Fibroblast of upper back skin (primary cell): ENCODE measurements at regions not wholly inside any gene's neighbourhood (a gene's known extent, or its start where the extent isn't known, plus 50 kb on each side); places are given as distances from the start of the nearest gene placed in this dataset.
A peak's percentile ranks its signal among the peaks of the same experiment; 100 is the strongest.
"Not testable (repeated sequence)": the region's sequence is repeated elsewhere in the genome, so short reads cannot be mapped to it uniquely, and the experiment has no call there.

ENCODE experiments used
- DNase-seq: peaks from one replicate; pipeline ENCODE4 v3.0.0-alpha.2; 2013

- no peak for DNase-seq
Measured at GRCh38 chr13:87368639-87369038, 302.5 kb upstream of the SLITRK5 start.

- DNase-seq = no peak
Measured at GRCh38 chr13:87376081-87376480, 295.1 kb upstream of the SLITRK5 start.

DNA sequence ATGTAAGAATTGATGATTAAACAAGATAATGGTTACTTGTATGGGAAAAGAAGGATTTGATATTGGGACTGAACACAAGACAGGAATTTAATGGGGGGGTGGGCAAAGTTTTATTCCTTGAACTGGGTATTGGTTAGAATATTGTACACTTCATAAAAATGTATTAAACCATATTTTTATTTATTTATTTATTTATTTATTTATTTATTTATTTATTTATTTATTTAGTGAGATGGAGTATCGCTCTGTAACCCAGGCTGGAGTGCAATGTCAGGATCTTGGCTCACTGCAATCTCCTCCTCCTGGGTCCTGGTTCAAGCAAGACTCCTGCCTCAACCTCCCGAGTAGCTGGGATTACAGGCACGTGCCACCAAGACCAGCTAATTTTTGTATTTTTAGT, 287.1 kb upstream of the SLITRK5 start:
- no peak for DNase-seq

DNA sequence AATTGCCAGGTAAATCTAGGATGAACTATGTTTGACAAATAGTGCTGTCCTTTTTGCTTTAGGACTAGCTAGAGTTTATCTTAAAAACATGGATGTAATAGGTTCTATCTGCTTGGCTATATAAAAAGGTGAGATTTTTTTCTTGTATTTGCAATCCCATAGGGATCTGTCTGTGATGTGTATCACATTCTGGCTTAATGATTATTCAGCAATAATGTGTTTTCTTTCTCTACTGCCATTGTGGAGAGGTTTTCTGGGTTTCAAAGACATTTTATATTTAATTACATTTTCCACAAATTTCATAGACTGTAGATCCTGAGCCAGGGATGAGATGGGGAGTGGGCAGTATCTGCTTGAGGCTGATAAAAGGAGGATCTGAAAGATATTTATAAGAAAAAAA, 277.8 kb upstream of the SLITRK5 start:
- no peak for DNase-seq

DNA sequence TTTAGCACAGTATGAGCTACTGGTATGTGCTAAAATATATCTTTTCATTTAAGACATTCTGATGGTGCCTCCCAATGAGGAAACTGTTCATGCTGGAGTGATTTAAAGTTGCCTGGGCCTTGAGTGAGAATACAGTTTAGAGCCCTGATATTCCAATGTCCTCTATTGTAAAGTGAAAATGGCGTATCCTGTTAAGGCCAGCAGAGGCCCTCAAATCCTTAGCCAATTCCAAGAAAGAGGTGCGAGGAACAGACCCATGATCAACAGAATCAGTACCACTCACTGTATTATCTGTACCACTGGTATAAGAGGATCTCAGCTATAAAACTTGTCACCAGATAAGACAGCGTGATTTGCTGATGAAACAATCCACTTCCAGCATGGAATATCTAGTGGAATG, 273.1 kb upstream of the SLITRK5 start:
- no peak for DNase-seq

DNA sequence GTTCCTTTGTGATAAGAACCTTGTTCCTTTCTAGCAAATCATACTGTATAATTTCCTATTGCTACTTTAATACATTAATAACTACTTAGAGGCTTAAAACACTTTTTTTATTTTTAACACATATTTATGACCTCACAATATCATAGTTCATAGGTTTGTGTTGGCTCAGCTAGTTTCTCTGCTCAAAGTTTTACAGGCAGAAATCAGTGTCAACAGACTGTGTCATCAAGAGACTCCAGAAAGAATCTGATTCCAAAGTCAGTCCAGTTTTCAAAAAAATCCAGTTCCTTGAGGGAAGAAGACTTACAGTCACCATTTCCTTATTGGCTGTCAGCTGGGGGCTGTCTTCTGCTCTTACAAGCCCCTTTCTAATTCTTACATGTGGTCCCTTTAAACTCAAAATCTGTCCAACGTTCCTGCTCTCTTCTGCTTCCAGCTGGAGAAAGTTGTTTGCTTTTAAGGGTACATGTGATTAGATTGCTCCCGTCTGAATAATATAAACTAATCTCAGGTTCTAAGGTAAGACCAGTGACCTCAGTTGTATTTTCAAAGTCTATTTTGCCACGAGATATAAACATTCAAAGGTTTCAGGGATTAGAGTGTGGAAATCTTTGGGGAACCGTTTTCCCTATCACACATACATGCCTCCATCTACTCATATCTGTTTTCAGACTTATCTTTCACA, 267.3 kb upstream of the SLITRK5 start:
- no peak for DNase-seq

DNA sequence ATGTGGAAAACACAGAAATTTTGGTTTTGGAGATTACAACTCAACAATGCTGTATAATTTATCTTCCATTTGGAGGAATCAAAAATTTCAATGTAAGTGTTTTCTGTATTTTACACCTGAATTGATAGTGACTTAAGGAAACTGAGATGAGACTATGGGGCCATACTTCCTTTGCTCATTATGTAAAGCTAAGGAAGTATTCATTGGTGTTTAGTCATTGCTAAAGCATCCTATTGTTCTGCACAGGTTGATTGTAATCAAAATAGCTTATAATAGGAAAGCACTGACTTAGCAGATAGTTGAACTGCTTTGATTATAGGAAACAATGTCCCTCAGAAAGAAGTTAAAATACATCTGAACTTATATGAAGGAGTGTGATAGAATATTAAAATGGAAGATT, 244.4 kb upstream of the SLITRK5 start:
- no peak for DNase-seq

DNA sequence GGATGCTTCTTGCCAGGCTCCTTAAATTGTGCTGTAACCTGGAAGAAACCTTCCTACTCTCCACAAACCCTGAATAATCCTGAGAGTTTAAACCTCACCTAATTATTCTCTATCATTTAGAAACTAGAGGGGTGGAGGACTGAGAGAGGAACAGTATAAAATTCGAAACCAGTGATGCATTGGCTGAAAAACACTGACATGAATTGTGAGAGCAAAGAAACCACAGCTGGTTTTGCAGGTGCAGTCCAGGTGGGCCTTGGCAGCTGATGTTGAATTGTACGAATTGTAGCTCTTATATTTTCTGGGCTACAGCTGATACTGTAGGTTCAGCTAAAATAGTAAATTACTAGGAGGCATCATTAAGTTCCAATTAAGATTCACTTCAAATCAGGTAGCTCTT, 227.0 kb upstream of the SLITRK5 start:
- no peak for DNase-seq

DNA sequence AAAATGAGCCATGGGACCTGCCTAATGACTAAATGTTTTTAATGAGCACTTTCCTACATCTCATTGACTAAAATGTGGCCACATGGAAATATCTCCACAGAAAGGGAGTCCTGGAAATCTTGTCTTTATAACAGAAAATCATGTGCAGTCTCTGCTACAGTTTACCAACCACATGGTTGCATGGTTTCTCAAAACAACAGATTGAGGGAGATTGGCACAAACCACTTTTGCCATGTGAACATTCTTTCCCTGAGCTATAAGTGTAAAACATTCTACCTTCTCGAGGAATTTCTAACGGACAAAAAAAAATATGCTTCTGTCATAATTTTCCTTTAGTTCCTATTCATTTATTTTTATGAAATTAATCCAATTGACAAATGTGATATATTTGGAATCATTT, 218.9 kb upstream of the SLITRK5 start:
- no peak for DNase-seq

DNA sequence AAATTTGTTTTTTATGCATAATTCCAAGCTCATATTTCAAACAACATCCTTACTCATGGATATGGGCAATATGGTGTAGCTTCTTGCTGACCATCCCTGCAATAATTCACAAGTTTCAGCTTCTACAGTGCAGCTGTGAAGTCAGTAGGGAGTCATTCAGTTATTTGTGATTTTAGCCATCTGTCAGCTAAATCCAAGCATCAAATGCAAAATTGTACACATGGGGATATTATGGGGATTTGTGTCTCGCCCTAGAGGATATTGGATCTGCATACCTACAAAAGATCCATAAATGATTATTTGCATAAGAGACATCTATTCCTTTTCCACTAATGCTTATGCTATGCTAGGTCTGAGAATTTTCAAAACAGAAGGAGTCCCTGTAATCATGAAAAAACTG, 217.9 kb upstream of the SLITRK5 start:
- DNase-seq = no peak

DNA sequence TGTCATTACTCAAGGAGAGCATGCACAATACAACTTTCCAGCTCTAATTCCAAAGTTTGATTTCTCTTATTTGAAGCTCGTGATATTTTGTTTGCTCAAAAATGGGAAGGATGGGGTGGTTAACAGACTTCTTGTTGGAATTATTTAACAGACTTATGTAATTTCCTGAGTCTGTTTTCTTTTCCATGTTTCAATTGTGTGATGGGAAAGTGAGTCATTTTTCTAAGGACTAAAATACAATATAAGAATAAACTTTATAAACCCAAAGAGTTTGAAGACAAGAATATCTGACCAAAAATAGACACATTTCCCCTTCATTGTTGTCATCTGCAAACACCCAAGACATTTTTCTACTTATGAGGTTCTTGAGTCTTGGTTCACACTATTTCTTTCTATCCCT, 211.8 kb upstream of the SLITRK5 start:
- no peak for DNase-seq

DNA sequence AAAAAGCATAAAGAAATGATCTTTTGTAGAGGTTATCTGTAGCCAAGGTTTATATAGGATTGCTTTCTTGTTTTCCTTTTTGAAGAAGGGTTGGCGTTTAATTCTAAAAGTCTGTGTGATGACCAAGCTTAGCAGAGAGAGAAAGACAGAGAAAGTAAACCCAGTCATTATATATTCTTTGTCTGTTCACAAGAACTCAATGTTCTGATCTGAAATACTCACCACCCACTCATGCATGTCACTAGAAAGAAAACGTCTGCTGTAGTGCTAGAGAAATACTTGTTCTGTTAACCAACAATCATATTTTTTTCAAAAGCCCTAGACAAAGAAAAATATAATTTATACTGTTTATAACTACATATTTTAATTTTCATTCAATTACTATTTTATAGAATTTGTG, 173.7 kb upstream of the SLITRK5 start:
- DNase-seq = no peak

DNA sequence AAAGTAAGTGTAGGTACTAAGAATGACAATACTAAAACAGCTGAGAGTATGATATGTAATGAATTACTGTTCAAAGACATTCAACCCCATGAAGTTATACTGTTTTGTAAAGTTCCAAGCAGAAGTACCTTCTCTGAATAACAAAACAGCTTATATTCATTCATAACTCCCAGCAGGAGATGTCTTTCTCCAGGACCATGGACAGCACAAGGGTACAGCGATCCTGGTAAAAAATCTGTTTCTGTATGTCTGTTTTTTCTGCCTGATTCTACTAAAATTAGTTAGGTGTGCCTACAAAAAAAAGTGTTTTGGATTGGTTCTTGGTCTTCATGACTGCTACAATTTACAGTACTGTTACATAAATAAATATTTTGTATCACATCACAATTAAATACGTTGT, 172.5 kb upstream of the SLITRK5 start:
- DNase-seq = no peak

GRCh38 chr13:87524775-87525174, 146.4 kb upstream of the SLITRK5 start:
- no peak for DNase-seq

GRCh38 chr13:87533776-87534175, 137.4 kb upstream of the SLITRK5 start:
- no peak for DNase-seq

GRCh38 chr13:87535911-87536310, 135.3 kb upstream of the SLITRK5 start:
- DNase-seq = no peak

- DNase-seq = peak; percentile 3
Measured at GRCh38 chr13:87536499-87536898, 134.7 kb upstream of the SLITRK5 start.

- DNase-seq = no peak
Measured at GRCh38 chr13:87536899-87537298, 134.3 kb upstream of the SLITRK5 start.

DNA sequence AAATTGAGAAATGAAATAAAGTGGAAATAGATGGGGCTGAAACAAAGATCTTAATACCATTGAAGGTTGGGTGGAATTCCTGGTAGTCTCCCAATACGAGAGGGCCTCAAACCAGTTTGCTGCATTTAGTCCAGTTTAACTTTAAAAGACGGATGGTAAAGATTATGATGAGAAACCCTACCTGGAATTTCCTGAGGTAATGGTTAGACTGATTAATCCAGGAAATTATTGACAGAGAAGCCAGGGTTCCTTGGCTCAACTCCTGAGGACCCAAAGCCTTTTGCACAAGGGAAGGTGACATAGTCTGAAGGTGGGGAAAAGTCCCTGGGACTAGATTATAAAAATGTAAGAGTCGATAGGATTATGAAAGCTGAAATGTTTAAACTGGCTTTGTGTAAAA, 133.2 kb upstream of the SLITRK5 start:
- DNase-seq = no peak

DNA sequence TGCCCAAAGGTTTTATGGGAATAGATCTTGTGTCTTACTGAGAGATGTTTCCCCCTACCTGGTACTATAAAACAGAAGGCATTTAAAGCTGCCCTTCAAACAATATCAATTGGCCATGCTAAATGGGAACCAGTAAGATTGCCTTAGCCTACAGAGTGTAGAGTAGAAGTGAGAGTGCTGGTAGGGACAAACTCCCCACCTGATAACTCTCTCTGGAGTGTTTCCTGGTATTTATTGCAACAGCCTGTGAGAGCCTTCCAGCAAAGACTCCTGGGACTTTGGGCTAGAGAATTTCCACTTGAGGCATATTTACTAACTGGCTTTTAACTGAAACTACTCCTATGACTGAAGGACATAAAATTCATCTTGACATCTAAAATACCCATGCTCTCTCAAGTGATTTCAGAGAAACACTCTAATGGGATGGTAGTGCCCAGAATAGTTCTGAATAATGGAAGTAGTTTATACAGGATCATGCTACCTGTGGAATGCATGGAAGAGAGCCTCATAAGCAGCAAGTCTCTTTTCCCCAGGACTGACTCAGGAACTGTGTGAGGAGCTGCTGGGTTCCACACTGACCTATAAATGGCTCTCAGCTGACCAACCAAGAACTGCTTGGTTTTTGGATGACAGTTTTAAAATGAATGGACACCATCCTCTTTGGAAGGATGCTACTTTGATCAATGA, 132.7 kb upstream of the SLITRK5 start:
- DNase-seq = no peak

GRCh38 chr13:87553142-87553541, 118.0 kb upstream of the SLITRK5 start:
- no peak for DNase-seq

DNA sequence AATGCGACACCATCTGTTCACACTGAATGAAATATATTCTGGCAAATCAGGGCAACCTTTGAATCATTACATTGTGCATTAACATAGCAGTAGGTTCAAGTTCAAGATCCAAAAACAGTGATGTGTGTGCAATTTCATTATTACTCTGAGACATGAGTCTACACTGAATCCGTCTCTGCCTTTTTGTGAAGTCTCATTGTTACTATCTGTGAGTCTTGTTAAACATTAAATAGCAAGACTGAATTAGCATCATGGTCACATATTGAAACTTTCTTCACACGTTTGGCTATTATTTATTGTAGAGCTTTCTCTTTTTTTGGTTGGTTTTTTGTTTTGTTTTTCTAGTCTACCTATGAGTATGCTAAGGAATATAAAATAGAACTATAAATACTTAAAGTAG, 117.1 kb upstream of the SLITRK5 start:
- no peak for DNase-seq

GRCh38 chr13:87557788-87558187, 113.4 kb upstream of the SLITRK5 start:
- DNase-seq = no peak

DNA sequence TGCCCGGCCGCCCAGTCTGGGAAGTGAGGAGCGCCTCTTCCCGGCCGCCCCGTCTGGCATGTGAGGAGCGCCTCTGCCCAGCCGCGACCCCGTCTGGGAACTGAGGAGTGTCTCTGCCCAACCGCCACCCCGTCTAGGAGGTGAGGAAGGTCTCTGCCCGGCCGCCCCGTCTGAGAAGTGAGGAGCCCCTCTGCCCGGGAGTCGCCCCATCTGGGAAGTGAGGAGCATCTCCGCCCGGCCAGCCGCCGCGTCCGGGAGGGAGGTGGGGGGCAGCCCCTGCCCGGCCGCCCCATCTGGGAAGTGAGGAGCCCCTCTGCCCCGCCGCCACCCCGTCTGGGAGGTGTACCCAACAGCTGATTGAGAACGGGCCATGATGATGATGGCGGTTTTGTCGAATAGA, 109.6 kb upstream of the SLITRK5 start:
- not testable (repeated sequence) for DNase-seq

DNA sequence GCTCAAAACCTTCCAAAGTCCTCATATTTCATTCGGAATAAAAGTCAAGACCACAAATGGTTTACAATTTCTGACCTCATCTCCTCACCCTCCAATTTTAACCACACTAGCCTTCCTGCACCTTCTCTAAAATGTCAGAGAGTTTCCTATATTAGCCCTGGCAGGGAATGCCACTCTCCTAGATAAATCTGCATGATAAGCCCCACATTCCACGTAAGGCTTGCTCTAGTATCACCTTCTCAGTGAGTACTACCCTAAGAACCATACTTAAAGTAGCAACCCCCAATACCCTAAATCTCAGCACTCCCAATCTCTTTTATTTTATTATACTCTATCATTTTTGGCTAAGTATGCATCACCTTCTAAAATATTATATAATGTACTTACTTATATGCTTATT, 100.5 kb upstream of the SLITRK5 start:
- DNase-seq = no peak
